Naive B cell (primary cell): ENCODE measurements at regions not wholly inside any gene's neighbourhood (a gene's known extent, or its start where the extent isn't known, plus 50 kb on each side); places are given as distances from the start of the nearest gene placed in this dataset.
A peak's percentile ranks its signal among the peaks of the same experiment; 100 is the strongest.
"Not testable (repeated sequence)": the region's sequence is repeated elsewhere in the genome, so short reads cannot be mapped to it uniquely, and the experiment has no call there.

ENCODE experiments used
- ATAC-seq, 2 donors: fragments of 150-1000 bp; cut with Tn5 transposase; 2 replicates each; pipeline ENCODE4 v1.10.0; 2021; ENCODE audit warnings: low read depth in 2 of 2, mild to moderate bottlenecking in 2 of 2, moderate library complexity in 2 of 2
- DNase-seq: peaks from one replicate; pipeline ENCODE4 v3.0.0; 2022
- H3K27ac Mint-ChIP-seq, 6 donors: one replicate each; pipeline ENCODE4 v1.8.0; 2020 to 2022; ENCODE audit warnings: mild to moderate bottlenecking in 6 of 6, mixed read lengths in 6 of 6, moderate library complexity in 5 of 6, inconsistent platforms in 2 of 6
- H3K27me3 Mint-ChIP-seq, 3 donors: one replicate each; pipeline ENCODE4 v1.8.0; 2021 to 2022; ENCODE audit warnings: mixed read lengths in 3 of 3, mild to moderate bottlenecking in 1 of 3
- H3K36me3 Mint-ChIP-seq, 2 donors: one replicate each; pipeline ENCODE4 v1.8.0; 2020 to 2022; ENCODE audit warnings: mixed read lengths in 2 of 2, inconsistent platforms in 1 of 2, mild to moderate bottlenecking in 1 of 2
- H3K4me1 Mint-ChIP-seq, 3 donors: one replicate each; pipeline ENCODE4 v1.8.0; 2020 to 2022; ENCODE audit warnings: mixed read lengths in 3 of 3, inconsistent platforms in 1 of 3, mild to moderate bottlenecking in 1 of 3, moderate library complexity in 1 of 3
- H3K4me3 Mint-ChIP-seq, 8 donors: one replicate each; pipeline ENCODE4 v1.8.0; 2020 to 2022; ENCODE audit warnings: mild to moderate bottlenecking in 8 of 8, mixed read lengths in 8 of 8, moderate library complexity in 8 of 8, inconsistent platforms in 2 of 8
- H3K9me3 Mint-ChIP-seq, 7 donors: one replicate each; pipeline ENCODE4 v1.8.0; 2020 to 2022; ENCODE audit warnings: mixed read lengths in 7 of 7, mild to moderate bottlenecking in 5 of 7, inconsistent platforms in 2 of 7, moderate library complexity in 1 of 7

DNA sequence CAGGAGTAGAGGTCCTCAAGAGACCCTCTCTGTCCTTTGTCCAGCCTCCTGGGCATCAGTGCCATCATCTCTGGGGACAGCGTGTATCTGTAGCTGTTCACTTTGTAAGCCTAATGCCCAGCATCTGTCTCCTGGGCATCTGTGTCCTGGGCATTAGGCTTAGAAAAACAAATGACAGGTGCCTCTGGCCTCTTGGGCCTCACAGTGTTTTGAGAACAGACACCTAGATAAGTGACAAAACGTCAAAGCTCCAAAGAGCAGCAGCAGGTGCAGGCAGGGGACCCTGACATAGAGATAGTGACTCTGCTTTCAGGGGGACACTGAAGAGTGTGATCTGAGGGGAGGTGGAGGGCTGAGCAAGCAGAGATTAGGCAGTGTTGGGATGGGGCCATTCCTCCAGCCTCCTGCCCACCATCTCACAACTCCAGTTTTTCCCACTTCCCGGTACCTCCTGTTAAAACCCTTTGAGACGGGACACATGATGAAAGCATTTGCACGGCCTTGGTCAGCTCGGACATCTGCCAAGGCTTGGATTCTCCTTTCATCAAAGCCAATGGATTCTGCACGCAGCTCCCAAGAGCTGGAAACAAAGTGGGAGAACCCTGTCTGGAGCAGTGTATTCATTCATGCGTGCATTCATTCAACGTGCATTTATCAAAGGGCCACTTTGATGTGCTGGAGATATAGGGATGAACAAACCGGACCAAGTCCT, 55.5 kb upstream of the CD93 start:
- peaks cover 0 to 16% (median 6%) of the 10 kb centered on the region in 3 donors for H3K27me3 Mint-ChIP-seq
- peaks cover 0 to 3% (median 2%) of the 10 kb centered on the region in 3 donors for H3K4me1 Mint-ChIP-seq

DNA sequence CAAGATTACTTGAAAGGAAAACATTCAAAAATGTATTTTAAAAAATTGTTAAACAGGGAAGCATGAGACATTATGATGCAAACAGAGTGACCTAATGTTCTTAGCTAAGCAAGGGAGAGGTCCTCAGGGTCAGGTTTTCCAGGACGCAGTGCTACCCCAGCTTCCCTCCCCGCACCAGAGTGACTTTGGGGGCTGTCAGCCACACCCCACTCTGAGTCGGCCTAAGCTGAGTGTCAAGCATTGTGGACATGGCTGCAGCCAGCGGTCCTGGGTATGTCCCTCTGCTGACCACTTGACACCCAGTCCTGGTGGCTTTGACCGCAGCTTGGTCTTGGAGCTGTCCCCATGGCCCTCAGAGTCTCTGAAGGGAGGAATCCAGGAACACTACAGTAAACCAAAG, 54.9 kb upstream of the CD93 start:
- Mint-ChIP-seq H3K4me3 (no peak overlapping the region), H3K4me1 (peaks cover 0 to 3% (median 2%) of the 10 kb centered on the region in 3 donors)

More for the DNA sequence above, 55.5 kb upstream of the CD93 start:
- H3K4me3 Mint-ChIP-seq, result no peak overlapping the region
- H3K9me3 Mint-ChIP-seq, result no peaks in the 10 kb centered on the region
- DNase-seq (no peak), ATAC-seq (no peak)
- no peaks in the 10 kb centered on the region for H3K36me3 Mint-ChIP-seq
- H3K27ac Mint-ChIP-seq, result peak overlapping the region in 1 of 6 donors; percentile 95

DNA sequence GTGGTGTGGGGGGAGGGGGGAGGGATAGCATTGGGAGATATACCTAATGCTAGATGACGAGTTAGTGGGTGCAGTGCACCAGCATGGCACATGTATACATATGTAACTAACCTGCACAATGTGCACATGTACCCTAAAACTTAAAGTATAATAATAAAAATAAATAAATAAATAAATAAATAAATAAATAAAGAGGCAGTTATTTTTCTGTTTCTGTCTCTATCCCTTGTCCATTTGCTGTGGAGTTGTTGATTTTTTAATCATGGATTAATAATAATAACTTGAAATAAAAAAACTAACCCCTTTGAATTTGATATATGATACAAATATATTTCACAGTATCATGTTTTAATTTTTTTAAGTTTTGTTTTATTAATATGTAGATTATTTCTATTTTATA, 53.9 kb upstream of the CD93 start:
- not testable (repeated sequence) for ATAC-seq, H3K9me3 Mint-ChIP-seq, H3K27me3 Mint-ChIP-seq, H3K4me3 Mint-ChIP-seq, H3K36me3 Mint-ChIP-seq, DNase-seq, H3K4me1 Mint-ChIP-seq, H3K27ac Mint-ChIP-seq

More for the DNA sequence above, 54.9 kb upstream of the CD93 start:
- Mint-ChIP-seq H3K27ac (no peak overlapping the region), H3K36me3 (no peaks in the 10 kb centered on the region), H3K9me3 (no peaks in the 10 kb centered on the region), H3K27me3 (peaks cover 0 to 16% (median 6%) of the 10 kb centered on the region in 3 donors)
- DNase-seq (no peak), ATAC-seq (no peak)

DNA sequence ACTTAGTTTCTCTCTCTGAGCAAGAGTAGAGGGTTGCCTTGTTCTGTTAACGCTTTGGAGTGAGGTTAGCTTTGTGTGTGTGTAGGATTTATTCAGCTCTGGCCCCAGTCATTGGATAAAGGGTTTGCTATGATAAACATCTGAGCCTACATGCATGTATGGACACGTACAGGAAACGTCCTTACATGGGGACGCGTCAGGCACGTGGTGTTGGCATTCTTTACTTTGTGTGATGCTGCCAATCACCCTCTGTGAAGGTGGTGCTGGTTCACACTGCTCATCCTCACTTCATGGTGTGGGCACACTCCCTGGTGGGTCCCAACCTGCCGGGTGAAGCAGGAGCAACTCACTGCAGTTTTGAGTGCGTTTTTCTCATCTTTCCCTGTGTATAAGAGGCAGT, 53.4 kb upstream of the CD93 start:
- peaks cover 0 to 5% (median 5%) of the 10 kb centered on the region in 3 donors for H3K27me3 Mint-ChIP-seq
- H3K9me3 Mint-ChIP-seq, result no peaks in the 10 kb centered on the region
- H3K4me1 Mint-ChIP-seq, result peaks cover 0 to 3% (median 2%) of the 10 kb centered on the region in 3 donors
- H3K36me3 Mint-ChIP-seq, result no peaks in the 10 kb centered on the region
- ATAC-seq (no peak), DNase-seq (no peak)
- no peak overlapping the region for H3K4me3 Mint-ChIP-seq
- no peak overlapping the region for H3K27ac Mint-ChIP-seq

DNA sequence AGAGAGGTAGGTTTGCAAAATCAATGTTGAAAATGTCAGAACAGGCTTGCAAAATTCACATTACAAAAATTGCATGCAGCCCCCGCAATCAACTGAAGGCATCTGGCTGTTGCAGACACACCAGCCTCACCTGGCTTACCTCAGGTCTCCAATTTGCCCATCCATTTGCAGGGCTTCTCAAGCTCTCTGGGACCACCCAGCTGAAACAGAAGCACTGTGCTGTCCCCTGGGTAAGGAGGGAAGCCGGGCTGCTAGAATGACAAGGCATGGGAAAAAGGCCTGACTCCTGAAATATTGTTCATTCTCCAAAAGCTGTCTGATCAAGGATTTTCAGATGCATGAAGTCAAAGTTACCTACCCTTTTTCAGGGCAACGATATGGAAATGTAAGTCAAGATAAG, 52.6 kb upstream of the CD93 start:
- Mint-ChIP-seq H3K36me3 (no peaks in the 10 kb centered on the region), H3K4me1 (peaks cover 0 to 3% (median 2%) of the 10 kb centered on the region in 3 donors), H3K4me3 (no peak overlapping the region), H3K9me3 (no peaks in the 10 kb centered on the region), H3K27me3 (no peaks in the 10 kb centered on the region), H3K27ac (no peak overlapping the region)
- ATAC-seq (no peak), DNase-seq (no peak)

DNA sequence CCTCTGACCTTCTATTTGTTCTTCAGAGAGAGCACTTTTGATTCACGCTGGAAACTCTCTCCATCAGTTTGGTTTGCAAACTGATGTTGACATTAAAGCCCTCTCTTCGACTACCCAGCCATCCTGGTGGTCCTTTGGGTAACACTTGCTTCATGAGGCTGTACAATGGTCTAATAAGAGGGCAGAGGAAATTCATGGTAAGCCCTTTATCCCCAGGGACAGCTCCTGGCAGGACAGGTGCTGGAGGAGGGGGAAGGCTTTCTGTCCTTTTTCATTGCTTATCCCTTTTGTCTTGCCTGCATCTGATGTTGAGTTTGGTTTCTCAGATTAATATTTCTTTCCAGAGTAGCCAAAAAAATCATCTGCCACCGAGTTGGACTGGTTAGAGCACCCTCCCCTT, 52.1 kb upstream of the CD93 start:
- Mint-ChIP-seq H3K4me1 (peaks cover 0 to 3% (median 2%) of the 10 kb centered on the region in 3 donors), H3K9me3 (no peaks in the 10 kb centered on the region), H3K27me3 (no peaks in the 10 kb centered on the region), H3K4me3 (no peak overlapping the region), H3K36me3 (no peaks in the 10 kb centered on the region), H3K27ac (no peak overlapping the region)
- ATAC-seq (no peak), DNase-seq (no peak)

DNA sequence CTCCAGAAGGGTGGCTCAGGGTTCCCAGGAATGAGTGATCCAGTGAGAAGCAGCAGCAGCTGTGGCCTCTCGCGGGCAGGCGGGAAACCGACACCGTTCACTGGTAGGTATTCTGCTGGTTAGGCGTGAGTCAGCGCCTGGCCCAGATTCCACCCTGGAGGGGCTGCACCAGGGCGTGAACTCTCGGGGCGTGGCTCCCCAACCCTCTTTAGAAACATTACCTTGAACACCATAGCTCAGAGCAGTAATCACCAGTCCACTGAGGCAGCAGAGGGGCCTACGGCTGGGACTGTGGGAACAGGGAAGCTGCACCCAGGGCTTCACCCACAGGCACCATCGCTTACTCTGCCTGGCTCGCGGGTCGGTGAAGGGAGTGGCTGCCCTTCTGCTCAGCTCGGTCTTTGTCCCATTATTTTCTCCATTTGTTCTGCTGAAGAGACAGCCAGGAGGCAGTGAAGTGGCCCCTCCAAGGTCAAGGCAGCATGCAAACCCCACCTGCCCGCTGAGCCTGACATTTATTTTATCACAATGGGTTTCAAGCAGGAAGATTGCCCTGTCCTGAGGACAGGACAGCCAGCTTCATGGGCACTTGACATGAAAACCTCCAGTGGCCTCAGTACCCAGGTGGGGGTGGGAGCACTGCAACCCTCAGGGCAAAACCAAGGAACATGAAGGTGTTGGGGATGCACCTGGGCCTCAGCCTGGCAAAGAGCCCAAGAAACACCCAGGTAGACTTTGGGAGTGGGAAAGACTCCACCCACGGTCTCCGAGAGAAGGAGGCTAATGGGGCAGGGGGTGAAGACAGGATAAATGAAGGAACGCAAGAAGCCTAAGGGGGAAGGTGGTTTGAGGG, 51.0 kb upstream of the CD93 start:
- Mint-ChIP-seq H3K4me3 (no peak overlapping the region), H3K4me1 (peaks cover 0 to 3% (median 0%) of the 10 kb centered on the region in 3 donors), H3K27me3 (no peaks in the 10 kb centered on the region), H3K36me3 (no peaks in the 10 kb centered on the region), H3K27ac (no peak overlapping the region), H3K9me3 (no peaks in the 10 kb centered on the region)
- ATAC-seq (no peak), DNase-seq (no peak)

DNA sequence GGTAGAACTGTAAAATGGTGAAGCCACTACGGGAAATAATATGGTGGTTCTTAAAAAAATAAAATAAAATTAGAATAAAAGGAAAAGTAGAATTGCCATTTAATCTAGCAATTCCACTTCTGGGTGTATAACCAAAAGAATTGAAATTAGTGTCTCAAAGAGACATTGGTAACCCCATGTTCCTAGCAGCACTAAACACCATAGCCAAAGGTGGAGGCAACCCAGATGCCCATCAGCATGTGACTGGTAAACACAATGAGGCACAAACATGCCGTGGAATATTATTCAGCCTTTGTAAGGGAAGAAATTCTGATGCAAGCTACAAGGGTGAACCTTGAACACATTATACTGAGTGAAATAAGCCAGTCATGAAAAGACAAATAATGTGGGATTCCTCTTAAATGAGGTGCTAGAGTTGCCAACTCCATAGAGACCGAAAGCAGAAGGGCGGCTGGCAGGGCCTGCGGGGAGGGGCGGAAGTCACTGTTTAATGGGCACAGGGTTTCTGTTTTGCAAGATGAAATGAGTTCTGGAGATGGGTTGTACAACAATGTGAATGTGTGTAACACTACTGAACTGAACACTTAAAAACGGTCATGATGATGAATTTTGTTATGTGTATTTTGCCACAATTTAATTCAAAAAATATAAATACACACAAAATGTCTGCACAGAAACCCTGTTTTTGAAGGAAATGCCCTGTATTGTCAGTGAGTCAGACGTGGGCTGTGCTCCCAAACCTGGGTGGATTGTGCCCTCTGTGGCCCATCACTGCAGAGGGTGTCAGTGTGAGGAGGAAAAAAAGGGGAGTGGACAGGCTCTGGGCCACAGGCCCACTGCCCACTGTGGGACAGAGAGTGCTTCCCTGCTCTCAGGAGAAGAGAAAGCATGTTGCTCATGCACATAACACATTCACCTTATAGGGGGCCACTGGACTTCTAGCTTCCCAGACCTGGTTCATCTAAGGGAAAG, 49.6 kb upstream of the CD93 start:
- Mint-ChIP-seq H3K27ac (no peak overlapping the region), H3K4me3 (no peak overlapping the region), H3K27me3 (no peaks in the 10 kb centered on the region), H3K9me3 (no peaks in the 10 kb centered on the region), H3K4me1 (no peaks in the 10 kb centered on the region), H3K36me3 (no peaks in the 10 kb centered on the region)
- ATAC-seq (no peak), DNase-seq (no peak)
